Natural killer cell (primary cell): ENCODE measurements at regions not wholly inside any gene's neighbourhood (a gene's known extent, or its start where the extent isn't known, plus 50 kb on each side); places are given as distances from the start of the nearest gene placed in this dataset.

ENCODE experiments used
- ATAC-seq, 3 donors: fragments of 150-1000 bp in 2 of 3; fragments of 200-7000 bp in 1 of 3; cut with Tn5 transposase; 1 replicate in 1 of 3; 2 replicates in 2 of 3; pipeline ENCODE4 v1.10.0; 2021; ENCODE audit warnings: mild to moderate bottlenecking in 2 of 3, moderate library complexity in 2 of 3
- DNase-seq, 2 donors: peaks; one replicate each; pipeline versions ENCODE4 v3.0.0 to v3.0.0-alpha.2; 2013 to 2021; ENCODE audit warnings: mixed read lengths in 1 of 2
- H3K27ac ChIP-seq: one replicate; pipeline ENCODE4 v1.5.1; 2013; ENCODE audit warnings: mild to moderate bottlenecking, low read length
- H3K27me3 ChIP-seq: one replicate; pipeline ENCODE4 v1.6.1; 2013; ENCODE audit warnings: low read length; ENCODE audit not compliant: control insufficient read depth, insufficient read depth
- H3K36me3 ChIP-seq: one replicate; pipeline ENCODE4 v1.6.1; 2013; ENCODE audit warnings: low read length; ENCODE audit not compliant: control insufficient read depth, insufficient read depth
- H3K4me1 ChIP-seq: one replicate; pipeline ENCODE4 v1.6.1; 2013; ENCODE audit warnings: low read length; ENCODE audit not compliant: control insufficient read depth, insufficient read depth
- H3K4me3 ChIP-seq: one replicate; pipeline ENCODE4 v1.5.1; 2013; ENCODE audit warnings: low read length
- H3K9me3 ChIP-seq: one replicate; pipeline ENCODE4 v1.6.1; 2013; ENCODE audit warnings: low read length; ENCODE audit not compliant: control insufficient read depth, insufficient read depth
- H3K27ac Mint-ChIP-seq, 2 donors: one replicate each; pipeline ENCODE4 v1.8.0; 2022; ENCODE audit warnings: mild to moderate bottlenecking in 2 of 2, mixed read lengths in 2 of 2, moderate library complexity in 1 of 2
- H3K27me3 Mint-ChIP-seq, 2 donors: one replicate each; pipeline ENCODE4 v1.8.0; 2022; ENCODE audit warnings: low read depth in 2 of 2, mixed read lengths in 2 of 2
- H3K36me3 Mint-ChIP-seq: one replicate; pipeline ENCODE4 v1.8.0; 2022; ENCODE audit warnings: mixed read lengths
- H3K4me1 Mint-ChIP-seq, 2 donors: one replicate each; pipeline ENCODE4 v1.8.0; 2022; ENCODE audit warnings: mixed read lengths in 2 of 2
- H3K4me3 Mint-ChIP-seq: one replicate; pipeline ENCODE4 v1.8.0; 2022; ENCODE audit warnings: mild to moderate bottlenecking, moderate library complexity, mixed read lengths
- H3K9me3 Mint-ChIP-seq, 2 donors: one replicate each; pipeline ENCODE4 v1.8.0; 2022; ENCODE audit warnings: mixed read lengths in 2 of 2
- WGBS: methylation state at CpG from one replicate; pipeline ENCODE4 v1.1.7; 2013; ENCODE audit warnings: missing lambda C conversion rate; ENCODE audit not compliant: insufficient coverage; 5-methylcytosine and 5-hydroxymethylcytosine counted together
- intact Hi-C: fragments of 100-400 bp; cut with micrococcal nuclease; formaldehyde crosslinking; loops from one replicate; pipeline ENCODE4 v1.14.2; 2022
- TF ChIP-seq, protein P1 (sequence below): fragments of 200-600 bp; IDR thresholded peaks from one replicate; pipeline ENCODE4 v1.8.0; 2022; ENCODE audit warnings: antibody characterized with exemption

GRCh38 chr2:16161085-16161565 lies 220.8 kb downstream of the MYCN start:
- DNase-seq, result no peak
- Mint-ChIP-seq H3K4me3 (no peak overlapping the region), H3K27me3 (peaks cover 0 to 2% of the 10 kb centered on the region in 2 donors), H3K36me3 (no peaks in the 10 kb centered on the region), H3K4me1 (no peaks in the 10 kb centered on the region), H3K27ac (no peak overlapping the region), H3K9me3 (no peaks in the 10 kb centered on the region)
- H3K27ac ChIP-seq, result no peak overlapping the region
- no peak overlapping the region for H3K4me3 ChIP-seq
- intact Hi-C loops, result no loop called here
- no peak for ATAC-seq
- TF ChIP-seq, protein P1, sequence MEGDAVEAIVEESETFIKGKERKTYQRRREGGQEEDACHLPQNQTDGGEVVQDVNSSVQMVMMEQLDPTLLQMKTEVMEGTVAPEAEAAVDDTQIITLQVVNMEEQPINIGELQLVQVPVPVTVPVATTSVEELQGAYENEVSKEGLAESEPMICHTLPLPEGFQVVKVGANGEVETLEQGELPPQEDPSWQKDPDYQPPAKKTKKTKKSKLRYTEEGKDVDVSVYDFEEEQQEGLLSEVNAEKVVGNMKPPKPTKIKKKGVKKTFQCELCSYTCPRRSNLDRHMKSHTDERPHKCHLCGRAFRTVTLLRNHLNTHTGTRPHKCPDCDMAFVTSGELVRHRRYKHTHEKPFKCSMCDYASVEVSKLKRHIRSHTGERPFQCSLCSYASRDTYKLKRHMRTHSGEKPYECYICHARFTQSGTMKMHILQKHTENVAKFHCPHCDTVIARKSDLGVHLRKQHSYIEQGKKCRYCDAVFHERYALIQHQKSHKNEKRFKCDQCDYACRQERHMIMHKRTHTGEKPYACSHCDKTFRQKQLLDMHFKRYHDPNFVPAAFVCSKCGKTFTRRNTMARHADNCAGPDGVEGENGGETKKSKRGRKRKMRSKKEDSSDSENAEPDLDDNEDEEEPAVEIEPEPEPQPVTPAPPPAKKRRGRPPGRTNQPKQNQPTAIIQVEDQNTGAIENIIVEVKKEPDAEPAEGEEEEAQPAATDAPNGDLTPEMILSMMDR, result no peak
- H3K27me3 ChIP-seq, result no peaks in the 10 kb centered on the region
- H3K4me1 ChIP-seq, result no peaks in the 10 kb centered on the region
- no peaks in the 10 kb centered on the region for H3K36me3 ChIP-seq
- 29% methylated on average over 2 of the region's 2 CpGs for whole genome bisulfite sequencing
- H3K9me3 ChIP-seq, result no peaks in the 10 kb centered on the region

DNA sequence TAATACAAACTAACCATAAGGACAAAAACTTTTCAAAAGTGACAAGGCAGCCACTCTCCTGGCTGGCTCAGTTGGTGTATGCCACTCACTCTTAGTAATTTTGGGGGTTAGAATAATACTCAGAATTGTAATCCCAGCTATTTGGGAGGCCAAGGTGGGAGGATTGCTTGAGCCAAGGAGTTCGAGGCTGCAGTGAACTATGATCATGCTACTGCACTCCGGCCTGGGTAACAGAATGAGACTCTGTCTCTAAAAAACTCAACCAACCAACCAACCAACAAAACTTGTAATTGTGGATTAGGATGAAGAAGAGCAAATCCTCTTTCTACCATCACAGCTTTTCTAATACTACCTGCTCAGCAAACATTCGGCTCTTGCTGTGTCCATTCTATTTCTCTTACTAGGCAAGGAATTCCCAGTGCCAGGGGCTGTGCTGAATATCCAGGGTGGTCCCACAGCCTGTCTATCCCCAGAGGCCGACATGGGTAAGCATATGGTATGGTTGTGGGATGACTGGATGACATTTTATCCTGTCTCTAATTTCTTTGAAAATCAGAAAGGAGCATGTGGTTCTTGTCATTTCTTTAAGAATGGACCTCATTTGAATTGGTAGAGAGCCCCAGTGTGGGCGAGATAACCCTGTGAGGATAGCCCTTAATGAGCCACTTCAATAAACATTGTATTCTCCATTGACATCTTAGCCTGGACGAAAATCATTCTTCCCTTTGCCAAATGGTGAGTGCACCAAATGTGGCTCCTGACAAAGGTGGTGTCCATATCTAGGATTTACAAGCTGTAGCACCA lies 220.1 kb downstream of the MYCN start:
- no peaks in the 10 kb centered on the region for H3K4me1 Mint-ChIP-seq
- intact Hi-C loops, result no loop called here
- no peaks in the 10 kb centered on the region for H3K36me3 Mint-ChIP-seq
- H3K36me3 ChIP-seq, result no peaks in the 10 kb centered on the region
- H3K4me3 ChIP-seq, result no peak overlapping the region
- H3K9me3 Mint-ChIP-seq, result no peaks in the 10 kb centered on the region
- H3K27ac Mint-ChIP-seq, result no peak overlapping the region
- H3K27me3 ChIP-seq, result no peaks in the 10 kb centered on the region
- peaks cover 2 to 3% of the 10 kb centered on the region in 2 donors for H3K27me3 Mint-ChIP-seq
- TF ChIP-seq, protein P1, result no peak
- no peak overlapping the region for H3K27ac ChIP-seq
- 80% methylated on average over 4 of the region's 6 CpGs for WGBS
- H3K4me1 ChIP-seq, result no peaks in the 10 kb centered on the region
- DNase-seq (no peak), ATAC-seq (no peak)
- no peak overlapping the region for H3K4me3 Mint-ChIP-seq
- no peaks in the 10 kb centered on the region for H3K9me3 ChIP-seq

- Histone ChIP-seq H3K27me3 (no peaks in the 10 kb centered on the region), H3K9me3 (no peaks in the 10 kb centered on the region), H3K4me3 (no peak overlapping the region), H3K4me1 (no peaks in the 10 kb centered on the region), H3K36me3 (no peaks in the 10 kb centered on the region), H3K27ac (no peak overlapping the region)
- Mint-ChIP-seq H3K4me1 (no peaks in the 10 kb centered on the region), H3K36me3 (no peaks in the 10 kb centered on the region), H3K27ac (no peak overlapping the region), H3K4me3 (no peak overlapping the region), H3K9me3 (no peaks in the 10 kb centered on the region), H3K27me3 (peaks cover 0 to 7% of the 10 kb centered on the region in 2 donors)
- no CpG with 5 or more reads among the region's 3 CpGs for WGBS
- TF ChIP-seq, protein P1, result no peak
- intact Hi-C loops, result no loop called here
- DNase-seq (no peak), ATAC-seq (no peak)
These were observed 216.1 kb downstream of the MYCN start for GRCh38 chr2:16156411-16156810.

GRCh38 chr2:16155766-16156165 lies 215.4 kb downstream of the MYCN start:
- Mint-ChIP-seq H3K27me3 (peaks cover 0 to 7% of the 10 kb centered on the region in 2 donors), H3K36me3 (no peaks in the 10 kb centered on the region), H3K9me3 (no peaks in the 10 kb centered on the region), H3K27ac (no peak overlapping the region), H3K4me1 (no peaks in the 10 kb centered on the region), H3K4me3 (no peak overlapping the region)
- intact Hi-C loops, result no loop called here
- H3K4me3 ChIP-seq, result no peak overlapping the region
- DNase-seq (no peak), ATAC-seq (no peak)
- H3K9me3 ChIP-seq, result no peaks in the 10 kb centered on the region
- H3K27ac ChIP-seq, result no peak overlapping the region
- WGBS, result 32% methylated on average over 6 of the region's 6 CpGs
- no peaks in the 10 kb centered on the region for H3K36me3 ChIP-seq
- H3K4me1 ChIP-seq, result no peaks in the 10 kb centered on the region
- H3K27me3 ChIP-seq, result no peaks in the 10 kb centered on the region
- TF ChIP-seq, protein P1, result no peak
